ENCODE measurements at regions not wholly inside any gene's neighbourhood (a gene's known extent, or its start where the extent isn't known, plus 50 kb on each side); places are given as distances from the start of the nearest gene placed in this dataset.

GRCh38 chr9:103981912-103982311 lies 112.2 kb upstream of the SMC2 start:
- TF ChIP-seq POLR2A (IDR thresholded peaks at IDR 0.05; ENCODE audit: insufficient read depth in 1 of 2, low read depth in 2 of 2, low read length in 2 of 2) (no peak), ZNF670 (CRISPR knock-in tag; IDR thresholded peaks at IDR 0.05; ENCODE audit: borderline replicate concordance) (no peak), NONO (IDR thresholded peaks at IDR 0.05) (no peak), NONO (CRISPR knock-in tag; conservative IDR thresholded peaks at IDR 0.05) (no peak), JUND (CRISPR knock-in tag; IDR thresholded peaks at IDR 0.05) (no peak), CREM (IDR thresholded peaks at IDR 0.05) (no peak), CREM (CRISPR knock-in tag; IDR thresholded peaks at IDR 0.05) (no peak), CBX1 (IDR thresholded peaks at IDR 0.05; ENCODE audit: low read depth) (no peak)
